IMR-90 (cell line): ENCODE measurements at regions not wholly inside any gene's neighbourhood (a gene's known extent, or its start where the extent isn't known, plus 50 kb on each side); places are given as distances from the start of the nearest gene placed in this dataset.

Experiments used
- BHLHE40 ChIP-seq: fragments of 150-350 bp; IDR thresholded peaks from 2 replicates; pipeline ENCODE4 v1.6.1; 2016; ENCODE audit warnings: mild to moderate bottlenecking, low read depth, low read length
- CHD1 ChIP-seq: IDR thresholded peaks from 2 replicates; pipeline ENCODE4 v1.6.1; 2012; ENCODE audit warnings: low read depth, low read length, improper control_type of control experiment
- CTCF ChIP-seq: conservative IDR thresholded peaks from 2 replicates; pipeline ENCODE4 v1.5.1; 2012; ENCODE audit warnings: mild to moderate bottlenecking, low read depth, low read length, improper control_type of control experiment
- MAFK ChIP-seq: IDR thresholded peaks from 2 replicates; pipeline ENCODE4 v1.6.1; 2012; ENCODE audit warnings: low read depth, low read length, improper control_type of control experiment
- MAZ ChIP-seq: IDR thresholded peaks from 2 replicates; pipeline ENCODE4 v1.6.1; 2012; ENCODE audit warnings: low read depth, mild to moderate bottlenecking, low read length, improper control_type of control experiment, moderate library complexity, borderline replicate concordance
- POLR2A ChIP-seq: IDR thresholded peaks from 2 replicates; pipeline ENCODE4 v1.6.1; 2012; ENCODE audit warnings: mild to moderate bottlenecking, low read depth, low read length
- RAD21 ChIP-seq: IDR thresholded peaks from 2 replicates; pipeline ENCODE4 v1.6.1; 2012; ENCODE audit warnings: low read length, improper control_type of control experiment
- RCOR1 ChIP-seq: IDR thresholded peaks from 2 replicates; pipeline ENCODE4 v1.6.1; 2012; ENCODE audit warnings: mild to moderate bottlenecking, low read length, improper control_type of control experiment; ENCODE audit not compliant: insufficient replicate concordance
- SMC3 ChIP-seq: fragments of 150-350 bp; IDR thresholded peaks from 2 replicates; pipeline ENCODE4 v1.6.1; 2016; ENCODE audit warnings: low read depth, mild to moderate bottlenecking, antibody characterized with exemption, low read length, moderate library complexity
- USF2 ChIP-seq: fragments of 150-350 bp; IDR thresholded peaks from 2 replicates; pipeline ENCODE4 v1.6.1; 2017; ENCODE audit warnings: mild to moderate bottlenecking, antibody characterized with exemption, low read length, low read depth

- no peak for TF ChIP-seq CTCF
- no peak for TF ChIP-seq BHLHE40
- no peak for TF ChIP-seq MAFK
- no peak for TF ChIP-seq SMC3
- TF ChIP-seq POLR2A, result no peak
- no peak for TF ChIP-seq MAZ
- no peak for TF ChIP-seq RCOR1
- TF ChIP-seq RAD21, result no peak
- TF ChIP-seq CHD1, result no peak
- TF ChIP-seq USF2, result no peak
These were observed 96.2 kb downstream of the TENT5A start for GRCh38 chr6:81656231-81656630.
